Cardiac muscle cell (in vitro differentiated cells and primary cell): ENCODE measurements at regions not wholly inside any gene's neighbourhood (a gene's known extent, or its start where the extent isn't known, plus 50 kb on each side); places are given as distances from the start of the nearest gene placed in this dataset.
"Not testable (repeated sequence)": the region's sequence is repeated elsewhere in the genome, so short reads cannot be mapped to it uniquely, and the experiment has no call there.

Experiments
- DNase-seq, 2 donors: peaks; one replicate each; pipeline versions ENCODE4 v3.0.0 to v3.0.0-alpha.2; 2010 to 2017; ENCODE audit warnings: low read depth in 1 of 2, low spot score in 1 of 2
- H3K27ac ChIP-seq: fragments of 200-600 bp; sonication (generic); 2 replicates; pipeline ENCODE4 v1.5.1; 2016
- H3K27me3 ChIP-seq: fragments of 200-600 bp; sonication (generic); 2 replicates; pipeline ENCODE4 v1.6.0; 2016; ENCODE audit warnings: control low read depth
- H3K36me3 ChIP-seq: fragments of 200-600 bp; sonication (generic); 2 replicates; pipeline ENCODE4 v1.5.1; 2016; ENCODE audit warnings: control low read depth
- H3K4me1 ChIP-seq: fragments of 200-600 bp; sonication (generic); 2 replicates; pipeline ENCODE4 v1.8.1; 2017; ENCODE audit warnings: low read depth, mild to moderate bottlenecking, mixed run types
- H3K4me3 ChIP-seq: fragments of 200-600 bp; sonication (generic); 2 replicates; pipeline ENCODE4 v1.5.1; 2016; ENCODE audit warnings: mild to moderate bottlenecking
- H3K9me3 ChIP-seq: fragments of 200-600 bp; sonication (generic); 2 replicates; pipeline ENCODE4 v1.5.1; 2017; ENCODE audit warnings: low read depth, mild to moderate bottlenecking, control low read depth
- CTCF ChIP-seq: IDR thresholded peaks from 2 replicates; pipeline ENCODE4 v1.5.1; 2012; ENCODE audit warnings: low read depth, mild to moderate bottlenecking, low read length

- Histone ChIP-seq H3K36me3 (no peaks in the 10 kb centered on the region), H3K4me3 (no peak overlapping the region), H3K27me3 (peaks cover 73% of the 10 kb centered on the region), H3K4me1 (no peaks in the 10 kb centered on the region), H3K9me3 (no peaks in the 10 kb centered on the region), H3K27ac (no peak overlapping the region)
- DNase-seq, result no peak
- TF ChIP-seq CTCF, result no peak
Observed at GRCh38 chr2:582792-583528, 94.2 kb downstream of the TMEM18 start.

- not testable (repeated sequence) for H3K27ac ChIP-seq, H3K4me1 ChIP-seq, H3K36me3 ChIP-seq, H3K4me3 ChIP-seq, DNase-seq, H3K9me3 ChIP-seq
- H3K27me3 ChIP-seq, result peaks cover 67% of the 10 kb centered on the region
Observed at GRCh38 chr2:582289-582688, 94.9 kb downstream of the TMEM18 start.

- Histone ChIP-seq H3K27ac (no peak overlapping the region), H3K27me3 (peaks cover 55% of the 10 kb centered on the region), H3K36me3 (no peaks in the 10 kb centered on the region), H3K9me3 (no peaks in the 10 kb centered on the region), H3K4me1 (no peaks in the 10 kb centered on the region), H3K4me3 (no peak overlapping the region)
- TF ChIP-seq CTCF, result no peak
- no peak for DNase-seq
Observed at GRCh38 chr2:579961-580360, 97.2 kb downstream of the TMEM18 start.

GRCh38 chr2:579351-579886, 97.8 kb downstream of the TMEM18 start:
- peaks cover 54% of the 10 kb centered on the region for H3K27me3 ChIP-seq
- H3K4me1 ChIP-seq, result no peaks in the 10 kb centered on the region
- no peak for DNase-seq
- no peaks in the 10 kb centered on the region for H3K9me3 ChIP-seq
- H3K4me3 ChIP-seq, result no peak overlapping the region
- TF ChIP-seq CTCF, result no peak
- no peak overlapping the region for H3K27ac ChIP-seq
- H3K36me3 ChIP-seq, result no peaks in the 10 kb centered on the region

GRCh38 chr2:576292-576691, 100.9 kb downstream of the TMEM18 start:
- Histone ChIP-seq H3K27ac (no peak overlapping the region), H3K4me3 (no peak overlapping the region), H3K4me1 (no peaks in the 10 kb centered on the region), H3K9me3 (no peaks in the 10 kb centered on the region), H3K36me3 (no peaks in the 10 kb centered on the region), H3K27me3 (peaks cover 38% of the 10 kb centered on the region)
- no peak for TF ChIP-seq CTCF
- DNase-seq, result no peak

- H3K4me1 ChIP-seq, result no peaks in the 10 kb centered on the region
- no peaks in the 10 kb centered on the region for H3K36me3 ChIP-seq
- no peak for DNase-seq
- no peak overlapping the region for H3K27ac ChIP-seq
- H3K27me3 ChIP-seq, result peaks cover 34% of the 10 kb centered on the region
- no peak overlapping the region for H3K4me3 ChIP-seq
- no peak for TF ChIP-seq CTCF
- no peaks in the 10 kb centered on the region for H3K9me3 ChIP-seq
Observed at GRCh38 chr2:575727-576236, 101.4 kb downstream of the TMEM18 start.
